NT2/D1 (cell line): ENCODE measurements at regions not wholly inside any gene's neighbourhood (a gene's known extent, or its start where the extent isn't known, plus 50 kb on each side); places are given as distances from the start of the nearest gene placed in this dataset.

ENCODE experiments used
- DNase-seq: peaks from one replicate; pipeline ENCODE4 v3.0.0-alpha.2; 2011; ENCODE audit warnings: low read depth, low spot score
- H3K27me3 ChIP-seq: 2 replicates; pipeline ENCODE4 v1.6.0; 2011; ENCODE audit warnings: mild to moderate bottlenecking; ENCODE audit not compliant: insufficient read length, insufficient read depth
- H3K36me3 ChIP-seq: 2 replicates; pipeline ENCODE4 v1.6.1; 2011; ENCODE audit warnings: mild to moderate bottlenecking, low read length, mixed read lengths; ENCODE audit not compliant: insufficient read depth, insufficient read length
- H3K4me1 ChIP-seq: 2 replicates; pipeline ENCODE4 v1.5.1; 2011; ENCODE audit not compliant: insufficient read depth, insufficient read length
- H3K4me3 ChIP-seq: 2 replicates; pipeline ENCODE4 v1.5.1; 2011; ENCODE audit warnings: low read depth; ENCODE audit not compliant: insufficient read length
- H3K9ac ChIP-seq: 2 replicates; pipeline ENCODE4 v1.6.0; 2011; ENCODE audit warnings: low read depth; ENCODE audit not compliant: insufficient read length
- H3K9me3 ChIP-seq: 2 replicates; pipeline ENCODE4 v1.5.1; 2011; ENCODE audit warnings: mild to moderate bottlenecking, low read length; ENCODE audit not compliant: insufficient read depth
- SUZ12 ChIP-seq: IDR thresholded peaks from 2 replicates; pipeline ENCODE4 v1.6.1; 2011; ENCODE audit not compliant: insufficient read length, insufficient read depth; ENCODE audit errors: extremely low read depth
- YY1 ChIP-seq: IDR thresholded peaks from 2 replicates; pipeline ENCODE4 v1.6.1; 2011; ENCODE audit not compliant: insufficient read length, insufficient read depth
- ZNF274 ChIP-seq: IDR thresholded peaks from 2 replicates; pipeline ENCODE4 v1.6.1; 2011; ENCODE audit warnings: mild to moderate bottlenecking, low read depth, low read length

DNA sequence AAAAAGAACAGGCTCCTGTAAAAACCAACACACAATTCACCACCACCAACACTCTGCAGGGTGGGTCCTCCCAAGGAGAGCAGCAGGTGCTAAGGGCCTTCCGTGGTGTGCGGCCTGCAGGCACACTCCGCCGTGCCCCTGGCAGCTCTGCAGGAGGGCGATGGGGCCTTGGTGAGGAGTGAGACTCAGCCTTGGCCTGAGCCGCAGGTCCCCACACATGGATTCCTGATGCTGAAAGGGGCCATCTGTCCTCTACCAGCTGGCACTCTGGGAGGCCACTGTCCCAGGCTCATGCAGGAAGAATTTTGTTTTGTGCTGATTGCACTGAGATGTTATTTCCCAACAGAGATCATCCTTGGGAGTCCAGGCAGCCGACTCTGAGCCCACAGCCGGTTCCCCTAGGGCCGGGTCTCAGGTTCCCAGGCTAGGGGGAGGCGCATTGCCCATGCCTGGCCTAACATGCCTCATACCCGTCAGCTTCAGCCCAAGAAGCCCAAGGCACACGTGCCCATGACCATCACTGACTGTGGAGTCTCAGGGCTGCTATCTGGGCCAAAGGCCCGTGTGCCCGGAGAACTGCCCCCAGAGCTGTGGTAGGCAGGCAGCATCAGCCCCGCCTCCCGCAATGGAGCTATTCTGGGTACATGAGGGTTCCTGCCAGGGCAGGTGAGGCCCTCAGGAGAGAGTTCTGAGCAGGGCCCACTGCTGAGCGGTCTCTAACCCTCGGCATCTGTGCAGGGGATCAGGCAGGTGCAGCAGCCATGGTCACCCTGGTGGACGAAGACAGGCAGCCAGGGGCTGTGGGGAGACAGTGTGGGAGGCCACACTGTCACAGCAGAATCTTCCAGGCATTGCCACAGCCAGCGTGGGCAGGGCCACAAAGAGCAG, 97.9 kb upstream of the ZNF469 start:
- TF ChIP-seq SUZ12 (no peak), ZNF274 (no peak), YY1 (no peak)
- peaks cover 78% of the 10 kb centered on the region for H3K9me3 ChIP-seq
- no peak for DNase-seq

DNA sequence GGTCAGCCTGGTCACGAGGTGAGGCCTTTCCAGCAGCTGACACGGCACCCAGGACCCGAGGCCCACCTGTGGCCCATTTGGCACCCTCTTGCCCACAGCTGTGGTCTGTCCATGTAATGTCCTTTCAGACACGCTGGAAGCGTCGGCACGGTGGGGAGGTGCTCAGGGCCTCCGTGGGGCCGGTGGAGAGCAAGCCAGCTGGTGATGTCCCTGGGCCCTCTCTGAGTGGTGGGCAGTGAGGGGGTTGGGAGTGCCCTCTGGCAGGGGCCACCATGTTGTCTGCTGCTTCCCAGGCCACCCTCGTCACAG, 97.3 kb upstream of the ZNF469 start:
- TF ChIP-seq YY1: no peak
- TF ChIP-seq SUZ12: no peak
- TF ChIP-seq ZNF274: no peak
- Histone ChIP-seq H3K9me3 (peaks cover 72% of the 10 kb centered on the region), H3K9ac (no peak overlapping the region), H3K4me3 (no peak overlapping the region), H3K27me3 (peaks cover 2% of the 10 kb centered on the region), H3K36me3 (no peaks in the 10 kb centered on the region), H3K4me1 (no peaks in the 10 kb centered on the region)
- no peak for DNase-seq

More for the DNA sequence above, 97.9 kb upstream of the ZNF469 start:
- Histone ChIP-seq H3K4me3 (no peak overlapping the region), H3K9ac (no peak overlapping the region), H3K36me3 (no peaks in the 10 kb centered on the region), H3K4me1 (no peaks in the 10 kb centered on the region), H3K27me3 (peaks cover 2% of the 10 kb centered on the region)

DNA sequence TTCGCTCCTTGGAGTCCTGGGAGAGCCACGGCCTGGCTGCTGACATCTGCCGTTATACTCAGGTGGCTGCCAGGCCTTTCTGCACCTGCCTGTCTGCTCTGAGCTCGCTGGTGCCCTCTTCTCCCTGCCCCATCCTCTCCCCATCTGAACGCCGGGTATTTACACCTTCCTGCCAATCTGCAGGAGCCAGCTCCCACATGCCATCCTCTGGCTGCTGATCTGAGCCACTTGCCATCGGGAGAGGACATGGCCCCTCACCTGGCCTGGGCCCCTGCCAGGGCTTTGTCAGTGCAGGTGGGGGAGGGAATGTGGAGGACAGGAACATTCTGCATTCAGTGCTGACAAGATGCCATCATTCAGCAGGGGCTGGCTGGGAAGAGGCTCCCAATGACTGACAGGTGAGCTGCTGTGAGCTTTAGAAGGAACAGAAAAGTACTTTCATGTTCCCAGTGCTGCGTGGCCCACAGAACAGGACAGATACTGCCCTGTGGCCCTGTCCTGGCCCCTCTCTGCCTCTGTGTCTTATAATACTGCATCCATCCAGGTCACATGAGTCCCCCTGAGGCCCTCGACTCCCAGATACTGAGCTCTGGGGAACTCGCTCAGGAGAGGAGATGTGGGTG, 96.3 kb upstream of the ZNF469 start:
- DNase-seq: no peak
- H3K36me3 ChIP-seq: no peaks in the 10 kb centered on the region
- no peak overlapping the region for H3K9ac ChIP-seq
- peaks cover 65% of the 10 kb centered on the region for H3K9me3 ChIP-seq
- no peak overlapping the region for H3K4me3 ChIP-seq
- no peak for TF ChIP-seq YY1
- TF ChIP-seq ZNF274: no peak
- TF ChIP-seq SUZ12: no peak
- no peaks in the 10 kb centered on the region for H3K4me1 ChIP-seq
- peaks cover 2% of the 10 kb centered on the region for H3K27me3 ChIP-seq

DNA sequence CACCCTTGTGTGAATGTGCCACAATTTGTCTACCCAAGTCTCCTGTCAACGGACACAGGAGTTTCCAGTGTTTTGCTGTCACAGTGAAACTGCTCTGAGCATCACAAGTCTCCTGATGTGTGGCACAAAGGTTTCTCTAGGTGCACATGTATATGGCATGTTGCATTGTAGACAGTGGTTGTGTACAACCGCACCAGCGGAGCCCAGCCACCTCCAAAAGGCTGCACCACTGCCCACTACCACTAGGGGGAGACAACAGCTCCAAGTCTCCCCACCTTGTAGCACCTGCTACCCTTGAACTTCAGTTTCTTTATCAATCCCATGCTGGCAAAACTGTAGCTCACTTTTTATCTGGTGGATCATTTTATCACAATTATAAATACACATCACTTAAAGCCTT, 95.5 kb upstream of the ZNF469 start:
- Histone ChIP-seq H3K4me1 (no peaks in the 10 kb centered on the region), H3K27me3 (peaks cover 2% of the 10 kb centered on the region), H3K9me3 (peaks cover 67% of the 10 kb centered on the region), H3K4me3 (no peak overlapping the region), H3K36me3 (no peaks in the 10 kb centered on the region), H3K9ac (no peak overlapping the region)
- peak; percentile 16 for DNase-seq
- TF ChIP-seq SUZ12 (no peak), YY1 (no peak), ZNF274 (no peak)

DNA sequence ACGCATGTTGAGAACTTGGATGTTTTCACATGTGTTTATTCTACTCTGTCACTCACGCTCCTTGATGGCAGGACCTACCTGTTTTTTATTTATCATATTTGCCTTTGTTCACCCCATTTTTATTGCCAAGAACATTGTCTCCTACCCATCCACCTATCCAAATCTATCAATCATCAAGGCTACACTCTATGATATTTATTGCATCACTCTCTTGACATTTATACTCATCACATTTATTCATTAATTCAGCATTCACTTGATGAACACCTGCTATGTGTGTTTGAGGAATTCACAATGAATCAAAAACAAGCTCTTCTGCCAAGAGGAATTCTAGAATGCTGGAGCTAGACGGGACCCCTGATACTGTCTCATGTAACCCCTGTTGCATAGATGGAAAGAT, 94.5 kb upstream of the ZNF469 start:
- no peaks in the 10 kb centered on the region for H3K36me3 ChIP-seq
- no peak for DNase-seq
- H3K27me3 ChIP-seq: no peaks in the 10 kb centered on the region
- H3K9ac ChIP-seq: no peak overlapping the region
- no peaks in the 10 kb centered on the region for H3K4me1 ChIP-seq
- TF ChIP-seq YY1 (no peak), ZNF274 (no peak), SUZ12 (no peak)
- H3K9me3 ChIP-seq: peaks cover 64% of the 10 kb centered on the region
- H3K4me3 ChIP-seq: no peak overlapping the region

DNA sequence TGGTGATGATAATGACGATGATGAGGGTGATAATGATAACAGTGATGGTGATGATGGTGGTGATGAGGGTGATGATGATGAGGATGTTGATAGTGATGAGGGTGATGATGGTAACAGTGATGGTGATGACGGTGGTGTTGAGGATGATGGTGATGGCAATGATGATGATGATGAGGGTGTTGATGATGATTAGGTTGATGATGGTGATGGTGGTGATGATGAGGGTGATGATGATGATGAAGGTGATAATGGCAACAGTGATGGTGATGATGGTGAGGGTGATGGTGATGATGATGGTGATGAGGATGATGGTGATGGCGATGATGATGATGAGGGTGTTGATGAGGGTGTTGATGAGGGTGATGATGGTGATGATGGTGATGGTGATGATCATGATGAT, 93.8 kb upstream of the ZNF469 start:
- DNase-seq: no peak
- Histone ChIP-seq H3K4me1 (no peaks in the 10 kb centered on the region), H3K36me3 (no peaks in the 10 kb centered on the region), H3K4me3 (no peak overlapping the region), H3K9ac (no peak overlapping the region), H3K27me3 (no peaks in the 10 kb centered on the region), H3K9me3 (peaks cover 57% of the 10 kb centered on the region)
- no peak for TF ChIP-seq SUZ12
- no peak for TF ChIP-seq YY1
- TF ChIP-seq ZNF274: no peak

DNA sequence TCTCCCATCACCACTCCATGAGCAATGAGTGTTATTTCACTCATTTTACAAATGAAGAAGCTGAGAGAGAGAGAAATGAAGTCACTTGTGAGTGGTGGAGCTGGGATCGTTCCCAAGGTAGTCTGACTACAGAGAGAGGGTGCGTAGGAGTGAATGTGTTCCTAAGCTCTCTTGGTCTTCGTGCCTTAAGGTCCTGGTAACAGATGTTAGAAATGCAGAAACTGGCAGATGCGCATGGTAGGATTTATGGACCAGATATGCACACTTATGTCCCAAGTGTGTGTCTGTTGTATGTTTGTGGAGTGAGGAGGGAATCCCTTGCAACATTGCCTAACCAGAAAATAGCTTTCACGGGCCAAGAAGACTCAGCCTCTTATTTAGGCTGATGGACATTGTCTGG, 93.2 kb upstream of the ZNF469 start:
- TF ChIP-seq YY1 (no peak), ZNF274 (no peak)
- DNase-seq: no peak
- H3K9me3 ChIP-seq: peaks cover 53% of the 10 kb centered on the region
- H3K9ac ChIP-seq: no peak overlapping the region
- no peaks in the 10 kb centered on the region for H3K4me1 ChIP-seq
- no peaks in the 10 kb centered on the region for H3K27me3 ChIP-seq
- H3K36me3 ChIP-seq: no peaks in the 10 kb centered on the region
- H3K4me3 ChIP-seq: no peak overlapping the region

DNA sequence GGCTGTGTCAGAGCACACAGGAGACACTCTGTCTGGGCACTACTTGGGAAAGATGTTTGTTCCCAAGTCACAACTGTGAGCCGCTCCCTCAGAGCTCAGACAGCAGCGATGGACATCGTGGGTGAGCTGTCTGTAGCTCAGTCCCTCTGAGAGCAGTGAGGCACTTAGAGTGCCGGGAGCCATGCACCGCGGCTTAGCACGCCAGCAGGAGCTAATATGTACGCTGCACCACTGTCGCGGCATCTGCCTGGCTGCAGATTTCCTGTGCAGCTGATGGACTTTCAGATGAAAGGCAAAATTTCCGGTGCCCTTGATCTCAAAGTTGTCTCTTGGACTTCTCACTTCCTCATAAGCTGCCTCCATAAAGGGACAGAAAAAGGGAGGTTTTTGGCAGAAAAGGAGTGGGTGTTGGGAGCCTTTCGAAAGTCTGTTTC, 92.8 kb upstream of the ZNF469 start:
- no peaks in the 10 kb centered on the region for H3K27me3 ChIP-seq
- H3K4me3 ChIP-seq: no peak overlapping the region
- DNase-seq: no peak
- no peaks in the 10 kb centered on the region for H3K4me1 ChIP-seq
- H3K36me3 ChIP-seq: no peaks in the 10 kb centered on the region
- no peak overlapping the region for H3K9ac ChIP-seq
- TF ChIP-seq YY1: no peak
- no peak for TF ChIP-seq SUZ12
- no peak for TF ChIP-seq ZNF274
- H3K9me3 ChIP-seq: peaks cover 48% of the 10 kb centered on the region
